OCI-LY7 (cell line): ENCODE measurements at regions not wholly inside any gene's neighbourhood (a gene's known extent, or its start where the extent isn't known, plus 50 kb on each side); places are given as distances from the start of the nearest gene placed in this dataset.
A peak's percentile ranks its signal among the peaks of the same experiment; 100 is the strongest.

Experiments used
- BruUV-seq: library from RNA; stranded (reverse); fragments of 400-500 nt; replicated peaks from 2 replicates; lab custom pipeline; 2021; lab: Mats Ljungman, UMichigan
- CTCF ChIA-PET: fragments of 300-600 bp; sonication (Branson Sonifier 250); formaldehyde crosslinking; loops from one replicate; lab custom pipeline; 2022; ENCODE audit warnings: antibody characterized with exemption; ENCODE audit not compliant: unreplicated experiment; lab: Charles Lee
- POLR2A ChIA-PET: fragments of 300-600 bp; sonication (Branson Sonifier 250); formaldehyde crosslinking; loops from one replicate; lab custom pipeline; 2022; ENCODE audit warnings: antibody characterized with exemption; lab: Charles Lee
- DNase-seq: peaks from one replicate; pipeline ENCODE4 v3.0.0-alpha.2; 2015; ENCODE audit warnings: low spot score
- H2AFZ ChIP-seq: fragments of 200-600 bp; sonication (generic), shearing (Covaris generic); 2 replicates; pipeline ENCODE4 v1.6.1; 2014; ENCODE audit warnings: mild to moderate bottlenecking, antibody characterized with exemption, low read length, moderate library complexity
- H3K27ac ChIP-seq: fragments of 200-600 bp; sonication (generic); 2 replicates; pipeline ENCODE4 v1.5.1; 2014; ENCODE audit warnings: mixed run types, low read depth, mild to moderate bottlenecking, moderate library complexity, low read length, inconsistent platforms; ENCODE audit not compliant: poor library complexity, severe bottlenecking
- H3K36me3 ChIP-seq: fragments of 200-600 bp; sonication (generic); 2 replicates; pipeline ENCODE4 v1.6.1; 2014; ENCODE audit warnings: mild to moderate bottlenecking, antibody characterized with exemption, low read length, moderate library complexity, mixed read lengths; ENCODE audit not compliant: insufficient read depth
- H3K4me1 ChIP-seq: fragments of 200-600 bp; sonication (generic); 2 replicates; pipeline ENCODE4 v1.5.1; 2014; ENCODE audit warnings: mild to moderate bottlenecking, low read length; ENCODE audit not compliant: insufficient read depth, poor library complexity, severe bottlenecking
- H3K4me2 ChIP-seq: fragments of 200-600 bp; sonication (generic); 2 replicates; pipeline ENCODE4 v1.6.1; 2014; ENCODE audit warnings: mild to moderate bottlenecking, low read length
- H3K4me3 ChIP-seq: fragments of 200-600 bp; sonication (generic); 2 replicates; pipeline ENCODE4 v1.5.1; 2014; ENCODE audit warnings: mild to moderate bottlenecking, low read depth, low read length; ENCODE audit not compliant: poor library complexity, severe bottlenecking
- H3K79me2 ChIP-seq: fragments of 200-600 bp; sonication (generic); 2 replicates; pipeline ENCODE4 v1.6.1; 2016; ENCODE audit warnings: low read depth, mild to moderate bottlenecking, low read length, moderate library complexity, mixed read lengths; ENCODE audit not compliant: insufficient read depth
- H3K9me2 ChIP-seq: fragments of 200-600 bp; sonication (generic); 2 replicates; pipeline ENCODE4 v1.6.1; 2016; ENCODE audit warnings: mild to moderate bottlenecking, low read length, mixed read lengths; ENCODE audit not compliant: insufficient read depth
- H3K9me3 ChIP-seq: fragments of 200-600 bp; sonication (generic); 2 replicates; pipeline ENCODE4 v1.6.1; 2014; ENCODE audit warnings: mild to moderate bottlenecking, mixed run types, low read length, mixed read lengths
- H4K20me1 ChIP-seq: fragments of 200-600 bp; sonication (generic); 2 replicates; pipeline ENCODE4 v1.6.1; 2014; ENCODE audit warnings: mild to moderate bottlenecking, antibody characterized with exemption, low read length, moderate library complexity, mixed read lengths; ENCODE audit not compliant: insufficient read depth
- CTCF ChIP-seq: fragments of 200-600 bp; sonication (generic); conservative IDR thresholded peaks from 2 replicates; pipeline ENCODE4 v1.5.1; 2014; ENCODE audit warnings: mild to moderate bottlenecking, antibody characterized with exemption, low read length, moderate library complexity, mixed read lengths
- EZH2phosphoT487 ChIP-seq: fragments of 200-600 bp; sonication (generic); IDR thresholded peaks from 2 replicates; pipeline ENCODE4 v1.6.1; 2018; ENCODE audit warnings: low read depth, borderline replicate concordance, mild to moderate bottlenecking, mixed run types, antibody characterized with exemption, low read length, moderate library complexity, mixed read lengths
- intact Hi-C: fragments of 100-400 bp; cut with micrococcal nuclease; formaldehyde crosslinking; loops from one replicate; pipeline ENCODE4 v1.10.0; 2022; ENCODE audit not compliant: unreplicated experiment

GRCh38 chrX:148416931-148417330 lies 83.5 kb upstream of the AFF2 start:
- H2AFZ ChIP-seq, result peak overlapping the region; percentile 72; the same call in 1 of the 2 replicates
- no peak for TF ChIP-seq EZH2phosphoT487
- TF ChIP-seq CTCF, result no peak
- H3K36me3 ChIP-seq, result no peaks in the 10 kb centered on the region
- CTCF ChIA-PET, result no interaction called here
- no peaks in the 10 kb centered on the region for H3K9me2 ChIP-seq
- no peaks in the 10 kb centered on the region for H3K79me2 ChIP-seq
- H3K27ac ChIP-seq, result no peak overlapping the region
- H3K4me1 ChIP-seq, result peaks cover 12% of the 10 kb centered on the region
- H3K4me2 ChIP-seq, result no peak overlapping the region
- DNase-seq, result no peak
- H3K4me3 ChIP-seq, result no peak overlapping the region
- intact Hi-C loops, result no loop called here
- H3K9me3 ChIP-seq, result no peaks in the 10 kb centered on the region
- no TSS peak for BruUV-seq
- H4K20me1 ChIP-seq, result no peaks in the 10 kb centered on the region
- POLR2A ChIA-PET, result interaction anchor here (1.5 kb wide), 1 partner anchor 103 kb away, joined by 3 read pairs; no protein-coding TSS in a partner anchor

- H3K79me2 ChIP-seq, result no peaks in the 10 kb centered on the region
- no peaks in the 10 kb centered on the region for H3K36me3 ChIP-seq
- H3K27ac ChIP-seq, result no peak overlapping the region
- H3K4me2 ChIP-seq, result no peak overlapping the region
- H3K4me1 ChIP-seq, result peaks cover 12% of the 10 kb centered on the region
- intact Hi-C loops, result no loop called here
- no peak overlapping the region for H2AFZ ChIP-seq
- TF ChIP-seq CTCF (no peak), EZH2phosphoT487 (no peak)
- H3K4me3 ChIP-seq, result no peak overlapping the region
- ChIA-PET POLR2A (no interaction called here), CTCF (no interaction called here)
- no TSS peak for BruUV-seq
- H4K20me1 ChIP-seq, result no peaks in the 10 kb centered on the region
- DNase-seq, result no peak
- no peaks in the 10 kb centered on the region for H3K9me2 ChIP-seq
- H3K9me3 ChIP-seq, result no peaks in the 10 kb centered on the region
These were observed 82.5 kb upstream of the AFF2 start for GRCh38 chrX:148417934-148418333.

- H3K79me2 ChIP-seq, result no peaks in the 10 kb centered on the region
- no peak overlapping the region for H2AFZ ChIP-seq
- H3K36me3 ChIP-seq, result no peaks in the 10 kb centered on the region
- DNase-seq, result no peak
- POLR2A ChIA-PET, result interaction anchor here (0.7 kb wide), 1 partner anchor 15 kb away, joined by 3 read pairs; no protein-coding TSS in a partner anchor
- H3K27ac ChIP-seq, result no peak overlapping the region
- CTCF ChIA-PET, result no interaction called here
- no peaks in the 10 kb centered on the region for H3K4me1 ChIP-seq
- H3K9me2 ChIP-seq, result no peaks in the 10 kb centered on the region
- intact Hi-C loops, result no loop called here
- no peaks in the 10 kb centered on the region for H4K20me1 ChIP-seq
- H3K9me3 ChIP-seq, result no peaks in the 10 kb centered on the region
- BruUV-seq, result no TSS peak
- H3K4me2 ChIP-seq, result no peak overlapping the region
- no peak overlapping the region for H3K4me3 ChIP-seq
- TF ChIP-seq CTCF (no peak), EZH2phosphoT487 (no peak)
These were observed 77.9 kb upstream of the AFF2 start for GRCh38 chrX:148422526-148422925.
